HEK293 (cell line): ENCODE measurements at regions not wholly inside any gene's neighbourhood (a gene's known extent, or its start where the extent isn't known, plus 50 kb on each side); places are given as distances from the start of the nearest gene placed in this dataset.

Source experiments
- ZNF155 ChIP-seq: fragments of 450-650 bp; formaldehyde crosslinking; IDR thresholded peaks from 2 replicates; pipeline ENCODE4 v1.5.1; 2016; ENCODE audit warnings: missing biosample characterization, missing genetic modification characterization
- ZNF239 ChIP-seq: fragments of 450-650 bp; formaldehyde crosslinking; IDR thresholded peaks from 2 replicates; pipeline ENCODE4 v1.5.1; 2016; ENCODE audit warnings: missing biosample characterization, missing genetic modification characterization
- ZNF501 ChIP-seq: fragments of 450-650 bp; formaldehyde crosslinking; IDR thresholded peaks from 2 replicates; pipeline ENCODE4 v1.5.1; 2016; ENCODE audit warnings: missing biosample characterization, missing genetic modification characterization
- ZNF544 ChIP-seq: fragments of 450-650 bp; formaldehyde crosslinking; IDR thresholded peaks from 2 replicates; pipeline ENCODE4 v1.5.0; 2017; ENCODE audit warnings: missing biosample characterization, missing genetic modification characterization
- TF ChIP-seq, protein P1 (sequence below): fragments of 450-650 bp; formaldehyde crosslinking; IDR thresholded peaks from 2 replicates; pipeline ENCODE4 v1.5.1; 2016; ENCODE audit warnings: missing biosample characterization, missing genetic modification characterization
- TF ChIP-seq, protein P2 (sequence below): fragments of 450-650 bp; formaldehyde crosslinking; IDR thresholded peaks from 2 replicates; pipeline ENCODE4 v1.5.1; 2016; ENCODE audit warnings: missing biosample characterization, missing genetic modification characterization
- TF ChIP-seq, protein P3 (sequence below): fragments of 450-650 bp; formaldehyde crosslinking; IDR thresholded peaks from 2 replicates; pipeline ENCODE4 v1.5.1; 2016; ENCODE audit warnings: missing biosample characterization, missing genetic modification characterization
- TF ChIP-seq, protein P4 (sequence below): fragments of 450-650 bp; formaldehyde crosslinking; IDR thresholded peaks from 2 replicates; pipeline ENCODE4 v1.5.1; 2016; ENCODE audit warnings: missing biosample characterization, missing genetic modification characterization

- TF ChIP-seq ZNF544 (tag by site-specific recombination), result no peak
- TF ChIP-seq, protein P1, sequence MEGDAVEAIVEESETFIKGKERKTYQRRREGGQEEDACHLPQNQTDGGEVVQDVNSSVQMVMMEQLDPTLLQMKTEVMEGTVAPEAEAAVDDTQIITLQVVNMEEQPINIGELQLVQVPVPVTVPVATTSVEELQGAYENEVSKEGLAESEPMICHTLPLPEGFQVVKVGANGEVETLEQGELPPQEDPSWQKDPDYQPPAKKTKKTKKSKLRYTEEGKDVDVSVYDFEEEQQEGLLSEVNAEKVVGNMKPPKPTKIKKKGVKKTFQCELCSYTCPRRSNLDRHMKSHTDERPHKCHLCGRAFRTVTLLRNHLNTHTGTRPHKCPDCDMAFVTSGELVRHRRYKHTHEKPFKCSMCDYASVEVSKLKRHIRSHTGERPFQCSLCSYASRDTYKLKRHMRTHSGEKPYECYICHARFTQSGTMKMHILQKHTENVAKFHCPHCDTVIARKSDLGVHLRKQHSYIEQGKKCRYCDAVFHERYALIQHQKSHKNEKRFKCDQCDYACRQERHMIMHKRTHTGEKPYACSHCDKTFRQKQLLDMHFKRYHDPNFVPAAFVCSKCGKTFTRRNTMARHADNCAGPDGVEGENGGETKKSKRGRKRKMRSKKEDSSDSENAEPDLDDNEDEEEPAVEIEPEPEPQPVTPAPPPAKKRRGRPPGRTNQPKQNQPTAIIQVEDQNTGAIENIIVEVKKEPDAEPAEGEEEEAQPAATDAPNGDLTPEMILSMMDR (tag by site-specific recombination), result no peak
- no peak for TF ChIP-seq ZNF239 (tag by site-specific recombination)
- TF ChIP-seq, protein P2, sequence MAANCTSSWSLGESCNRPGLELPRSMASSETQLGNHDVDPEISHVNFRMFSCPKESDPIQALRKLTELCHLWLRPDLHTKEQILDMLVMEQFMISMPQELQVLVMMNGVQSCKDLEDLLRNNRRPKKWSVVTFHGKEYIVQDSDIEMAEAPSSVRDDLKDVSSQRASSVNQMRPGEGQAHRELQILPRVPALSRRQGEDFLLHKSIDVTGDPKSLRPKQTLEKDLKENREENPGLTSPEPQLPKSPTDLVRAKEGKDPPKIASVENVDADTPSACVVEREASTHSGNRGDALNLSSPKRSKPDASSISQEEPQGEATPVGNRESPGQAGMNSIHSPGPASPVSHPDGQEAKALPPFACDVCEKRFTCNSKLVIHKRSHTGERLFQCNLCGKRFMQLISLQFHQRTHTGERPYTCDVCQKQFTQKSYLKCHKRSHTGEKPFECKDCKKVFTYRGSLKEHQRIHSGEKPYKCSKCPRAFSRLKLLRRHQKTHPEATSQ (tag by site-specific recombination), result no peak
- no peak for TF ChIP-seq ZNF501
- TF ChIP-seq, protein P3, sequence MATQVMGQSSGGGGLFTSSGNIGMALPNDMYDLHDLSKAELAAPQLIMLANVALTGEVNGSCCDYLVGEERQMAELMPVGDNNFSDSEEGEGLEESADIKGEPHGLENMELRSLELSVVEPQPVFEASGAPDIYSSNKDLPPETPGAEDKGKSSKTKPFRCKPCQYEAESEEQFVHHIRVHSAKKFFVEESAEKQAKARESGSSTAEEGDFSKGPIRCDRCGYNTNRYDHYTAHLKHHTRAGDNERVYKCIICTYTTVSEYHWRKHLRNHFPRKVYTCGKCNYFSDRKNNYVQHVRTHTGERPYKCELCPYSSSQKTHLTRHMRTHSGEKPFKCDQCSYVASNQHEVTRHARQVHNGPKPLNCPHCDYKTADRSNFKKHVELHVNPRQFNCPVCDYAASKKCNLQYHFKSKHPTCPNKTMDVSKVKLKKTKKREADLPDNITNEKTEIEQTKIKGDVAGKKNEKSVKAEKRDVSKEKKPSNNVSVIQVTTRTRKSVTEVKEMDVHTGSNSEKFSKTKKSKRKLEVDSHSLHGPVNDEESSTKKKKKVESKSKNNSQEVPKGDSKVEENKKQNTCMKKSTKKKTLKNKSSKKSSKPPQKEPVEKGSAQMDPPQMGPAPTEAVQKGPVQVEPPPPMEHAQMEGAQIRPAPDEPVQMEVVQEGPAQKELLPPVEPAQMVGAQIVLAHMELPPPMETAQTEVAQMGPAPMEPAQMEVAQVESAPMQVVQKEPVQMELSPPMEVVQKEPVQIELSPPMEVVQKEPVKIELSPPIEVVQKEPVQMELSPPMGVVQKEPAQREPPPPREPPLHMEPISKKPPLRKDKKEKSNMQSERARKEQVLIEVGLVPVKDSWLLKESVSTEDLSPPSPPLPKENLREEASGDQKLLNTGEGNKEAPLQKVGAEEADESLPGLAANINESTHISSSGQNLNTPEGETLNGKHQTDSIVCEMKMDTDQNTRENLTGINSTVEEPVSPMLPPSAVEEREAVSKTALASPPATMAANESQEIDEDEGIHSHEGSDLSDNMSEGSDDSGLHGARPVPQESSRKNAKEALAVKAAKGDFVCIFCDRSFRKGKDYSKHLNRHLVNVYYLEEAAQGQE (tag by site-specific recombination), result no peak
- TF ChIP-seq ZNF155 (tag by site-specific recombination), result no peak
- TF ChIP-seq, protein P4, sequence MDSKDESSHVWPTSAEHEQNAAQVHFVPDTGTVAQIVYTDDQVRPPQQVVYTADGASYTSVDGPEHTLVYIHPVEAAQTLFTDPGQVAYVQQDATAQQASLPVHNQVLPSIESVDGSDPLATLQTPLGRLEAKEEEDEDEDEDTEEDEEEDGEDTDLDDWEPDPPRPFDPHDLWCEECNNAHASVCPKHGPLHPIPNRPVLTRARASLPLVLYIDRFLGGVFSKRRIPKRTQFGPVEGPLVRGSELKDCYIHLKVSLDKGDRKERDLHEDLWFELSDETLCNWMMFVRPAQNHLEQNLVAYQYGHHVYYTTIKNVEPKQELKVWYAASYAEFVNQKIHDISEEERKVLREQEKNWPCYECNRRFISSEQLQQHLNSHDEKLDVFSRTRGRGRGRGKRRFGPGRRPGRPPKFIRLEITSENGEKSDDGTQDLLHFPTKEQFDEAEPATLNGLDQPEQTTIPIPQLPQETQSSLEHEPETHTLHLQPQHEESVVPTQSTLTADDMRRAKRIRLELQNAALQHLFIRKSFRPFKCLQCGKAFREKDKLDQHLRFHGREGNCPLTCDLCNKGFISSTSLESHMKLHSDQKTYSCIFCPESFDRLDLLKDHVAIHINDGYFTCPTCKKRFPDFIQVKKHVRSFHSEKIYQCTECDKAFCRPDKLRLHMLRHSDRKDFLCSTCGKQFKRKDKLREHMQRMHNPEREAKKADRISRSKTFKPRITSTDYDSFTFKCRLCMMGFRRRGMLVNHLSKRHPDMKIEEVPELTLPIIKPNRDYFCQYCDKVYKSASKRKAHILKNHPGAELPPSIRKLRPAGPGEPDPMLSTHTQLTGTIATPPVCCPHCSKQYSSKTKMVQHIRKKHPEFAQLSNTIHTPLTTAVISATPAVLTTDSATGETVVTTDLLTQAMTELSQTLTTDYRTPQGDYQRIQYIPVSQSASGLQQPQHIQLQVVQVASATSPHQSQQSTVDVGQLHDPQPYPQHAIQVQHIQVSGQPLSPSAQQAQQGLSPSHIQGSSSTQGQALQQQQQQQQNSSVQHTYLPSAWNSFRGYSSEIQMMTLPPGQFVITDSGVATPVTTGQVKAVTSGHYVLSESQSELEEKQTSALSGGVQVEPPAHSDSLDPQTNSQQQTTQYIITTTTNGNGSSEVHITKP (tag by site-specific recombination), result no peak
Measured at GRCh38 chr9:1794547-1795270, 220.4 kb upstream of the SMARCA2 start.
